ENCODE measurements at regions not wholly inside any gene's neighbourhood (a gene's known extent, or its start where the extent isn't known, plus 50 kb on each side); places are given as distances from the start of the nearest gene placed in this dataset.

DNA sequence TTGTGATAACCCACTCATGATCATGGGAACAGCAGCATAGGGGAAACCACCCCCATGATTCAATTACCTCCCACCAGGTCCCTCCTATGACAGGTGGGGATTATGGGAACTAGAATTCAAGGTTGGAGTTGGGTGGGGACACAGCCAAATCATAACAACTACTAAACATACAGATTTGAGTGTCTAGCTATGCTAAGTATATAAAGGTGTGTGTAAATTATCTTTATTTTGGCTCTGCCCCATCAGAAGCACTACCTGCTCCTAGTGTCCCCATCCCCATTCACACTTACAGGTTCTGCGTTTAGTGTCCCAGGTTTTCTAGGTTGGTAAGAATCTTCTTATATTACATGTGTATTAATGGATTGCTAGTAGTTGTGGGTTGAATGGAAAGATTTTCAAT lies 464.7 kb downstream of the EPHA4 start:
- no peak for TF ChIP-seq ZNF350 (tag by site-specific recombination; IDR thresholded peaks at IDR 0.05)
- TF ChIP-seq, protein P1, sequence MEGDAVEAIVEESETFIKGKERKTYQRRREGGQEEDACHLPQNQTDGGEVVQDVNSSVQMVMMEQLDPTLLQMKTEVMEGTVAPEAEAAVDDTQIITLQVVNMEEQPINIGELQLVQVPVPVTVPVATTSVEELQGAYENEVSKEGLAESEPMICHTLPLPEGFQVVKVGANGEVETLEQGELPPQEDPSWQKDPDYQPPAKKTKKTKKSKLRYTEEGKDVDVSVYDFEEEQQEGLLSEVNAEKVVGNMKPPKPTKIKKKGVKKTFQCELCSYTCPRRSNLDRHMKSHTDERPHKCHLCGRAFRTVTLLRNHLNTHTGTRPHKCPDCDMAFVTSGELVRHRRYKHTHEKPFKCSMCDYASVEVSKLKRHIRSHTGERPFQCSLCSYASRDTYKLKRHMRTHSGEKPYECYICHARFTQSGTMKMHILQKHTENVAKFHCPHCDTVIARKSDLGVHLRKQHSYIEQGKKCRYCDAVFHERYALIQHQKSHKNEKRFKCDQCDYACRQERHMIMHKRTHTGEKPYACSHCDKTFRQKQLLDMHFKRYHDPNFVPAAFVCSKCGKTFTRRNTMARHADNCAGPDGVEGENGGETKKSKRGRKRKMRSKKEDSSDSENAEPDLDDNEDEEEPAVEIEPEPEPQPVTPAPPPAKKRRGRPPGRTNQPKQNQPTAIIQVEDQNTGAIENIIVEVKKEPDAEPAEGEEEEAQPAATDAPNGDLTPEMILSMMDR (tag by site-specific recombination; IDR thresholded peaks at IDR 0.05) = no peak
- no peak for TF ChIP-seq ZNF830 (tag by site-specific recombination; IDR thresholded peaks at IDR 0.05; ENCODE audit: low read depth)
- TF ChIP-seq ZNF510 (tag by site-specific recombination; IDR thresholded peaks at IDR 0.05; ENCODE audit: insufficient replicate concordance) = no peak
- no peak for TF ChIP-seq ZNF521 (tag by site-specific recombination; IDR thresholded peaks at IDR 0.05)
- TF ChIP-seq BCL11A (tag by site-specific recombination; IDR thresholded peaks at IDR 0.05; ENCODE audit: low read depth) = no peak
